ENCODE measurements at regions not wholly inside any gene's neighbourhood (a gene's known extent, or its start where the extent isn't known, plus 50 kb on each side); places are given as distances from the start of the nearest gene placed in this dataset.
"Not testable (repeated sequence)": the region's sequence is repeated elsewhere in the genome, so short reads cannot be mapped to it uniquely, and the experiment has no call there.

DNA sequence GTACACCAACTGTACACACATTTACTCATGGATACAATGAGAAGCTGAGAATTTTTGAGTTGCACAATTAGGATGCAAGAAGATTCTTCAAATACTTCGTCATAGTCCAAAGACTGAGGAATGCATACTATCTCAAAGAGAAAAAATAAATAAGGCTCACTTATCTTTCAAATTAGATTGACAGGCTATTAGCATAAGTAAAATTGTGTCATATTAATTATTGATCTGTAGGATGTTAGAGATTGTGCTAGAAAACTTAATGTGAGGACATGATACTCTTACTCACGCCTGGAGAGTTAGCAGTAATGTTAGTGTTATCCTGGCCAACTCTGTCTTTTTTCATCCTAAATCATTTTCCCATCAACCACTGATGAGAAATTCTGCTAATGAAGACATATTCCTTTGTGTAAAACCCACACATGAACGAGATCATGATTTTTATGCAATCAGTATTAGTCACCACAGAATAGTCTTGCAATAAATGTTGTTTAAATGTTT lies 659.0 kb downstream of the LTN1 start:
- DNase-seq: no peak

DNA sequence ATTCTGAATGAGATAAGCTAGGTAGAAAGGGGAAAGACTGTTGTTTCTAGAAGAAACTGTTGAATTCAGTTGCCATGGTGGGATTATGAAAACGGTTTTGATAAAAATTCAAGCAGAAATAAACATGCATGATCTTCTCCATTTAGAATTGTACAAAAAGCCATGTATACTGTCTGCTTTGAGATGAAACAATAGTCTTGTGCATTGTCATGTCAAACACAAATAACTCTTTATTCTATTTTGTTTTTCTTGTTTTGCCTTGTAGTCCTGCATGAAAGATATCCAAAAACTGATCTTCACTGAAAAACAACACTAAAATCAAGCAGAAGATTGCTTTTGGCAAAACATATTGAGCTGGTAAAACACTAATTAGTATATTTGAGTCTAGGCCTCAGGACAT lies 659.9 kb downstream of the LTN1 start:
- no peak for DNase-seq

- DNase-seq: no peak
These were observed 667.1 kb downstream of the LTN1 start for GRCh38 chr21:28325618-28326017.

DNA sequence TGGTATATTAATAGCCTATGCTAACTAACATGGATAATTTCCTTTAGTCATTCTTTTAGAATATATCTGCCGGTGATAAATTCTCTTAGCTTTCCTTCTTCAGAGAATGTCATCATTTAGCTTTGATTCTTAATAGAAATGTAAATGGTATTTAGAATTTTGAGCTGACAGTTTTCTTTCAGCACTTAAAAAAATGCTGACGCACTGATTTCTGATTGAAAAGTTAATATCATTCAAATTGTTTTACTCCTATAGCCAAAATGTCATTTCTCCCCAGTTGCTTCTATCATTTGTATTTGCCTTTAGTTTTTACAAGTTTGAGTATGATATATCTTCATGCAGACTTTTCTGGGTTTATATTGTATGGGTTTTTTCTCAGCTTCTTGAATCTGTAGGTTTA lies 668.0 kb downstream of the LTN1 start:
- no peak for DNase-seq

DNA sequence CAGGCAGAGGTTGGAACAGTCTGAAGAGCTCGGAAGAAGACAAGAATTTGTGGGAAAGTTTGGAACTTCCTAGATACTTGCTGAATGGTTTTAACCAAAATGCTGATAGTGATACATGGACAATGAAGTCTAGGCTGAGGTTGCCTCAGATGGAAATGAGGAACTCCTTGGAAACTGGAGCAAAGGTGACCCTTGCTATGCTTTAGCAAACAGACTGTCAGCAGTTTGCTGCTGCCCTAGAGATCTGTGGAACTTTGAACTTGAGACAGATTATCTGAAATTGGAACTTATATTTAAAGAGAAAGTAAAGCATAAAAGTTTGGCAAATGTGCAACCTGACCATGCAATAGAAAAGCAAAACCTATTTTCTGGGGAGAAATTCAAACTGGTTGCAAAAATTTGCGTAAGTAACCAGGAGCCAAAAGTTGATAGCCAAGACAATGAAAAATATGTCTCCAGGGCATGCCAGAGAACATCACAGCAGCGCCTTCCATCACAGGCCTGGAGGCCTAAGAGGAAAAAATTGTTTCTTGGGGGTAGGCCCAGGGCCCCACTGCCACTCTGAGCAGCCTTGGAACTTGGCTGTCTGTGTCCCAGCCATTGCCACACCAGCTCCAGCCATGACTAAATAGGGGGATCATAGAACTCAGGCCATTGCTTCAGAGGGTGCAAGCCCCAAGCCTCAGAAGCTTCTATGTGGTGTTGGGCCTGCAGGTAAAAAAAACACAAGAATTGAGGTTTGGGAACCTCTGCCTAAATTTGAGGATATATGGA lies 675.3 kb downstream of the LTN1 start:
- DNase-seq: no peak

DNA sequence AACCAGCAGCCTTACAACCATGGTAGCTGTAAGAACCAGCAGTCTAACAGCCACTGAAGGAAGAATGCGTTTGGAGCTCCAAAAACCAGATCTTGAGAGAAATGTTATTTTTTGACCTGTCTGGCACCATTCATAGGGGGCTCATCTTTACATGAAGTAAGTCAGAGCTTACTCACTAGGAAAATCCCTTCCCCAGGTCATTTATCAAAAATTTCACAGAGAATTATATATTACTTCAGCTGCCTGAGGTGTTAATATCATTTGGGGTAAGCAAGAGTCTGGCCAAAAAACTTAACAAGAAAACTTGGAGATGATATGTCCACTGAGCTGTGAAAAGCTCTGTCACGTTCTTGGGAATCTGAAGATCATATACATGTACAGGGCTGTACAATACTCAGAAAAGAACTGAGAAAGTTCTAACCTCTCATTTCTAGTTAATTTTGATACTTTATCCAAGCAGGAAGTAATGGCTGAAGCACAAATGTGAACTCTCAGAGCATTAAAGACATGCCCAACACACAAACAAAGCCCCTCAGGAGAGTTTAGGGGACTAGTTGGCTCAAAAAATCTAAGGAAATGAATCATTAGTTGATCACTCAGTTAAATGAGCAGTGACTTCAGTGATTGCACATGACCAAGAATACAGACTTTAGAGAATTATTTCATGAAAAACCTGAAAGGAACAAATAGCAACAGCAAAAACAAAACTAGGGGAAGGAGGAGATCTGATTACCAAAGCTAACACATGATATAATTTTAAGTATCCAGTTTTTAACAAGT lies 681.1 kb downstream of the LTN1 start:
- DNase-seq: no peak

DNA sequence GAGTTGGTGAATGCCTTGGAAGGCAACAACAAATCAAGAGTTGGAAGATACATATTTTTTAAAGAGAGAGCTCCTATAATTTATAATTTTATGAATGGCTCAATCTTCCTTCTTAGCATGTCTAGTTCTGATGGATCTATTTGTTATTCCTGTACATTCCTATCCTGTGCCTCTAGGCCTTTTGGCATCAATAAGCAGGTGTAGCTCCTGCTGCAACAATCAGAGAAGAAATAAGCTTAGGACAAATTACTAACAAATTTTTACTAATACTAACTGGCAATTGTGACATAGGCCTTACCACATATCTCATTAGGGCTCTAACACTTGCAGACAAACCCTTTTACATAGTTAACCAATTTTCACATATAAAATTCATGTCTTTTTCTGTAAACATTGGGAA lies 682.0 kb downstream of the LTN1 start:
- DNase-seq: no peak

- DNase-seq: no peak
These were observed 682.4 kb downstream of the LTN1 start for GRCh38 chr21:28310171-28310685.

DNA sequence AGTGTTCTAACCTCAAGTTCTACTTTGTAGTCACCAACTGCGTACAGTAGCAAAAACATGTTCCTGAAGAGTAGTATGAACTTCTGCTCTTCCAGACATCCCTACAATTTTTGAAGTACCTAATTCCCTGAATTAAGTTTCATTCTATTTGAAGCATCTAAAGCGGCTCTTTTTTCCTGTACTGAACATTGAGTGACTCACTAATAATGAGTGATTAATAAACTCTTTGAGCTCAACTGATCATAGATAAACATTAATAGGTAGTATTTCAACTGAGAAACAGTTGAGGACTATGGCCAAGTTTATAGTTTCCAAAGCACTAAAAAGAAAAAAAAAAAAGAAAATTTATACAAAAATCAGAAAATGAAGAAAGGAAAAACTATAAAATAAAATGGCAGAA lies 683.1 kb downstream of the LTN1 start:
- no peak for DNase-seq

- no peak for DNase-seq
These were observed 684.2 kb downstream of the LTN1 start for GRCh38 chr21:28308516-28308915.

DNA sequence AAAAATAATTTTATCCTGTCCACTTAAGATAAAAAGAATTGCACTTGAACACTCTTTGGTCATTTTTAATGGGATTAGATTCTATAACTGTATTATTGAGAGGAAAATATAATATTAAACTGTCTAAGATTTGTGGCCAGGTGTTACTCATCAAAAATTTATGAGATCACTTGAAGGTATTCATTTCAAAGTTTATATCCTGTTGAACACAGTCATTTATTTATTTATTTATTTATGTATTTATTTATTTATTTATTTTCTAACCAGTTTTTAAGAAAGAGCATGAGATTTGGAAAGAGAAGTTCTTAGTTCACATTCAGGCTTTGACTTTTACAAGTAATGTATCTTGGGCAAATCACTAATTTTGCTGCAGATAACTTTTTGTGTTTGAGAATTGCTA lies 692.7 kb downstream of the LTN1 start:
- DNase-seq: no peak

DNA sequence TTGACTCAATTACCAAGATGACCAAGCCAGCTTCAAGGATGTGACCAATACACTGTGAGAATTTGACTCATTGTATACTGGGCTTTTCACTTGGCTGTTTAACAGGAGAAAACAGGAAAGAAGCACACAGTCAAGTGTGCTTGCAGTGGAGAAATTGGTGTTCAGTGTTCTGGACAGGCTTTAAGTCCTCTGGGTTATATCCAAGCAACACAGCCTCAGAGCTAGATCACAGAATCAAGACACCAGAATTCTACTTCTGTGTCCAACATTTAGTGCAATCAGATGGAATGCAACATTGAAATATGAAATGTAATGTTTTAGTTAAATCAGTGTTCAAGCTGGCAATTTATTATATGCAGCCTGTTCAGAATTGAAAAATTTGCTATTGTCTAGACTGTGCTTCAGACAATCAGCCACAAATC lies 694.4 kb downstream of the LTN1 start:
- DNase-seq: no peak

GRCh38 chr21:28294051-28294450 lies 698.6 kb downstream of the LTN1 start:
- no peak for DNase-seq

GRCh38 chr21:28283641-28284490 lies 708.8 kb downstream of the LTN1 start:
- no peak for DNase-seq

GRCh38 chr21:28282833-28283232 lies 709.8 kb downstream of the LTN1 start:
- DNase-seq: no peak

DNA sequence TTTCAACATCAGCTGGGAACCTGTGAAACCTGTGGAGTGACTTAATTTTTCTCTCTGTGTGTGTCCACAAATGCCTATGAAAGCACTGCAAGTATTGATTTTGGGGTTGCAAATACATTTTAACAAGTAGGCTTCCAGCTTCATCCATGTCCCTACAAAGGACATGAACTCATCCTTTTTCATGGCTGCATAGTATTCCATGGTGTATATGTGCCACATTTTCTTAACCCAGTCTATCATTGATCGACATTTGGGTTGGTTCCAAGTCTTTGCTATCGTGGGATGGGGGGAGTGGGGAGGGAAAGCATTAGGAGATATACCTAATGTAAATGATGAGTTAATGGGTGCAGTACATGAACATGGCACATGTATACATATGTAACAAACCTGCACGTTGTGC lies 711.3 kb downstream of the LTN1 start:
- DNase-seq: not testable (repeated sequence)

DNA sequence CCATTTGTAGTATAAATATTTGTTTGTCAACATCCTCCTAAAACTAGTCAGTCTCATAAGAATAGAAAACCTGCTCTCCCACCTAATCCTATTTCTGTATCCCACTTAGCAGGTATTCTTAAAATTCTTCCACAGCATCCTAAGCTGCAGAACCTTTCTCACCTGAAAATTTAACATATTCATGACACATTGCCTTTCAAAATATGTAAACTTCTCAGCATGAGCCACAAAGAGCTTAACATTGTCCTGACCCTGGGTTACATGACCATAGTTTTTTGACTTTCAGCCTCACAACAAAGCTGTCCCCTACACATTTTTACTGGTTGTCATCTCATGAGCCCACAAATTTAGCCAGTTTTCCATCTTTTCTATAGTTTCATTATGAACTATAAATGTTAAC lies 712.1 kb downstream of the LTN1 start:
- DNase-seq: no peak

- no peak for DNase-seq
These were observed 715.4 kb downstream of the LTN1 start for GRCh38 chr21:28277324-28277723.

DNA sequence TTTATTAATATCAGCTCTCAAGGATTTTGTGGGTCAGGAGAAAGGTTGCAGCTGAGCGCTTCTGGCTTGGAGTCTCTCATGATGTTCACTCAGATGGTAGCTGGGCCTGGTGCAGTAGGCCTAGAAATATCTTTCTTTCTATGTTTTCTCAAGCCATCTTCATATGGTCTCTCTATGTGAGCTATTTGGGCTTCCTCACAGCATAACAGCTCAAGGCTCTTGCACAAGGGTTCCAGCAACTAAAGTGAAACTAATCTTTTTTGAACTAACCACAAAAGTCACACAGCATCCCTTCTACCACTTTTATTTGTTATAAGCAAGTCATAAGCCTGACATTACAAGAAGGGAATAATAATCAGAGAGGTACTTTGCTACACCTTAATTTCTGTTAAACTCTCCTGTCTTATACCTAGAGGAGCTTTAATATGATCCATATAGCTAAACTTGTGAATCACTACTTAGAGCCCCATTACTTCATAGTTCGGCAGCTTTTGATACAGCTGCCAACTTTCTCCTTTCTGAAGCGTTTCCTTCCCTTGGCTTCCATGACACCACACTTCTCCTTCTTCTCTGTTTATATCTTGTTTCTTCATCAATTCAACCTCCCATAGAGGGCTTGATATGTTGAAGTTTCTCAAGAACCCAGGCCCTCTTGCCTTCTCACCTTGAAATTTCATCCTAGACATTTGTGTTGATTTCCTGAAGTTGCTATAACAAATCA lies 720.2 kb downstream of the LTN1 start:
- DNase-seq: no peak

- DNase-seq: no peak
These were observed 723.5 kb downstream of the LTN1 start for GRCh38 chr21:28269173-28269572.

- DNase-seq: no peak
These were observed 724.0 kb downstream of the LTN1 start for GRCh38 chr21:28268685-28269084.

GRCh38 chr21:28267449-28267848 lies 725.2 kb downstream of the LTN1 start:
- no peak for DNase-seq

Data from activated CD4-positive, CD25-positive, alpha-beta regulatory T cell treated with anti-CD3 and anti-CD28 coated beads, Interleukin-2, amount 50 U/mL, for 72 hours (primary cell).